NCI-H2171 (cell line): ENCODE measurements at regions not wholly inside any gene's neighbourhood (a gene's known extent, or its start where the extent isn't known, plus 50 kb on each side); places are given as distances from the start of the nearest gene placed in this dataset.

Source experiments
- DNase-seq: peaks from one replicate; lab custom pipeline; 2025; lab: John Stamatoyannopoulos, UW

DNA sequence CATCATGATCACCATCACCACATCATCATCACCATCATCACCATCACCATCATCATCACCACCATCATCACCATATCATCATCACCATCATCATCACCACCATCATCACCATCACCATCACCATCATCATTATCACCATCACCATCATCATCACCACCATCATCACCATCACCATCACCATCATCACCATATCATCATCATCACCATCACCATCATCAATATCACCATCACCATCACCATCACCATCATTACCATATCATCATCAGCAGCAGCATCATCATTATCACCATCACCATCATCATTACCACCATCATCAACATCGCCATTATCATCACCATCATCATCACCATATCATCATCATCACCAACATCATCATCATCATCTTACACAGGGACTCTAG, 351.1 kb downstream of the MIAT start:
- no peak for DNase-seq

DNA sequence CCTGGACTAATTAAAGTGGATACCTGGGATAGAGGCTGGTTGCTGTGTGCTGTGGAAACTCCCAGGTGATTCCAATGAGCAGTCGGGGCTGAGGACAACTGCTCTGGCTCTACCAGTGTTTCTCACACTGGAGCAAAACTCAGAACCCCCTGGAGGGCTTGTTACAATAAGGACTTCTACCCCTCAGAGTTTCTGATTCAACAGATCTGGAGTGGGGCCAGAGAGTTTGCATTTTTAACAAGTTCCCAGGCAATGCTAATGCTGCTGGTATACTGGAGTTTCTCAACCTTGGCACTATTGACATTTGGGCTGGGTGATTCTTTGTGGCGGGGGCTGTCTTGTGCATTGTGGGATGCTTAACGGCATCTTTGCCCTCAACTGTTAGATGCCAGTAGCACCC, 353.7 kb downstream of the MIAT start:
- DNase-seq = no peak

DNA sequence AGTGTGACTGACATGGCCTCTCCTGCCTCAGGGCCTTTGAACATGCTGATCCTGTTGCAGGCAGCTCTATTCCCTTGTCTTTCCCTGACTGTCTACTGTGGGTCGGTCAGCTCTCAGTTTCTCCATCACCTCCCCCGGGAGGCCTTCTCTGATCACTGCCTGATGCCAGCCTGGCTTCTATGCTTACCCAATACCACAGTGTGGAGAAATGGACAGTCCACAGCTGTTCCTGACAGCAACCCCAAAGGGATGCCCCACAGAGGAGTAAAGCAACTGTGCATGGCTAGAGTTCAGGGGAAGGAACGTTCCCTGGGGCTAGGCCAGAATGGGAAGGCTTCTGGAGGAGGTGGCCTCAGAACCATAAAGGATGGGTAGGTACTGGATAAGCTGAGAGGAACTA, 354.3 kb downstream of the MIAT start:
- no peak for DNase-seq

DNA sequence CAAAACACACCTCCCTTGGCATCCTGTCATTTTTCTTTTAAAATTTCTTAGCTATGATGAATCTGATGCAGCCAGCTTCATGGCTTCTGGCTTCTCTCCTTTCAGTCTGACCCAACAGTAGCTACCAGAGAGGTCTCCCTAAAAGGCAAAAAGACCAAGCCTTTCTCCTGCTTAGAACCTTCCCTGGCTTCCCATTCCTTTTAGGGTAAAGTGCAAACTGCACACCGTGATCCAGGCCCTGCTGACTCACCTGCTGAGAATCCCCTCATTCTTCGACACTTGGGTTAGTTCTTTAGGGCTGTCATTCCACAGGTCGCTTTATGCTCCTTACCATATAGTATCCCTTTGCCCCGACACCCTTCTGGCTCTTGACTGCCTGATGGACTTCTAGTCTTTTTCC, 362.4 kb downstream of the MIAT start:
- no peak for DNase-seq

DNA sequence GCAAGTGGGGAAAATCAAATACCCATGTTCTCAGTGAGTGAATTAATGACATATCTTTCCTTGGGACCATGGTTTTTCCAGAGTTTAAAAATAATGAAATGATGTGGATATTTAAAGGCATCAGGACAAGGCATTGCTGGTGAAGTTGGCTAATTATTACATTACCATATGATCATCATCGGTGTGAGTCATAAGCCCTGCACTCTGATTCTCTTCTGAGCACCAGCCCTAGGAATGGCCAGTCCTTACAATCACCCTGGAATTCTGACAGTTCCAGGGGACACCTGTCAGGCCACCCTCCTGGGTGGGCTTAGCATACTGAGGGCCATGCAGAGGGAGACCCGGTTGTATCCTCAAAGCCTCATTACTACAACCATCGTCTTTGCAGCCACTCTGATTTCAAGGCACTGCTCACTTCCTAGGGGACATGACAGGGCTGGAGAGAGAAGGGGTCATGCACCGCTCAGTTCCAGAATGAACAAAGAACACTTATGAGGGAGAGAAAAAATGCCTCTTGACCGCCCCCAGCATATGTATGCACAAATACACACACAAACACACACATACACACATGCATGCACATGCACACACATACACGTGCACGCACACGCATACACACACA, 365.0 kb downstream of the MIAT start:
- DNase-seq = no peak

DNA sequence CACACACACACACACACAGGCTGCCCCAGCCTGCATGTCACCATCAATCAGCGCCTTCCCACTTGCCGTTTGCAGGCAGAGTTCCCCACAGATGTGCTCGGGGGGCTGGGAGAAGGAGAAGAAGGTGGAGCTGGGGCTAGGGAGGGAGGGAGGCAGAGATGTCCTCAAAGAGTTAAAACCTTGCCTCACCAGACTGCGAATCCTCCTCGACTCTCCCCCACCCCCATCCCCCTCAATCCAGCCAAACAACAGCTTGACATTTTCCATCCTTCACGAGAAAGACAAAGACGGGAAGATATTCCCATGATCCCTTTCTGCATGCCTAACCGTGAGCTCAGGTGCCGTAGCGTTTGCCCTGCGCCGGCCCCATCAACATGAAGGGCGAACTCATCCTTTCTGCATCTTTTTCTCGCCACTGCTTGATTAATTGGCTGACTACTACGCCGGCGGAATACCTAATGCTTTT, 365.5 kb downstream of the MIAT start:
- no peak for DNase-seq

DNA sequence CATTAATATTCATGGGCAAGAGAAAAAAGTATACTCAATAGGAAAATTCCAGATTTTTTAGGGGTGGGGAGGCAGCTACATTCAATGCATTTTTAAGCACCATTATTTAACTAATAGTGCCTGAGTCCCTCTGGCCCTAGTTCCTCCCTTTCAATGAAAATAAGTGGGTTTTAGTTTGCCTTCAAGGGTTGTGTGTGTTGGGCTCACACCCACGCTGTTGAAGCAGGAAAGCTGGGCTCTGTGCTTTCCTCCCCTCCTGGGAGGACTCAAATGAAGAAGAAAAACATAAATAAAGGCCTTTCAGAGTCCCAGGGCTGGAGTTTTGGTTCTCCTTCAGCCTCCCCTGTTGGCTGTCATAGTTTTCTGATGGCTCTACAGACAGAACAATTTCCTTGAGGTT, 366.2 kb downstream of the MIAT start:
- no peak for DNase-seq

DNA sequence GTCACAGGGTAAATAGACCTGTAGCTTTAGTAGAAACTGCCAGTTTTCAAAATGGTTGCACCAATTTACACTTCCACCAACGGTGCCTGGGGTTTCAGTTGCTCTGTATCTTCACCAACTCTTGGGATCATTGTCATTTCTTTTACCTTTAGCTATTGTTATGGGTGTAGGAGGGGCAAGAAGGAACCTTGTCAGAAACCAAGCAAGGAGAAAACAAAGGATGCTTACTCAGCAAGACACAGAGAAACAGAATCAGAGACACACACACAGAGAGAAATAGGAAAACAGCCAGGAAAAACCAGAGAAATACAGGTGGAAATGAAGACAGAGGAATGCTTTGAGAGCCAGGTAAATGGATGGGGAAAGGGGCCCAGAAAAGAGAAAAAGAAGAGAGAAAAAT, 367.6 kb downstream of the MIAT start:
- DNase-seq = no peak

DNA sequence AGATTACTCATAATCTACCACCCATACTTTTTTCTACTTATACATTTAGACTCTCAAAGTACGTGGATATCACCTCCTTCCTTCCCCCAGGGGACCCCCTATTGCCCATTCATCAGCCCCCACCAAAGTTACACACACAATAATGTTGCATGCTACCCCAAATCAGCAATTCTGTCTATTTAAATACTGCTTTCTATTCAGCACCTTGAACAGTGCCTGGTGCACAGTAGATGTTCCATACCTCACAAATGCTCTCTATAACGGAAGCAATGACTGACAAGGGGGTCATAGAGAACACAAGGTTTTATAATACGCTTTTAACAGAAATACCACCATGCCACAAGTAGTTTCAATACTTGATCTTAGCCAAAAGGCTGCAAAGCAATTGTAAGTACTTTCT, 370.7 kb downstream of the MIAT start:
- no peak for DNase-seq

DNA sequence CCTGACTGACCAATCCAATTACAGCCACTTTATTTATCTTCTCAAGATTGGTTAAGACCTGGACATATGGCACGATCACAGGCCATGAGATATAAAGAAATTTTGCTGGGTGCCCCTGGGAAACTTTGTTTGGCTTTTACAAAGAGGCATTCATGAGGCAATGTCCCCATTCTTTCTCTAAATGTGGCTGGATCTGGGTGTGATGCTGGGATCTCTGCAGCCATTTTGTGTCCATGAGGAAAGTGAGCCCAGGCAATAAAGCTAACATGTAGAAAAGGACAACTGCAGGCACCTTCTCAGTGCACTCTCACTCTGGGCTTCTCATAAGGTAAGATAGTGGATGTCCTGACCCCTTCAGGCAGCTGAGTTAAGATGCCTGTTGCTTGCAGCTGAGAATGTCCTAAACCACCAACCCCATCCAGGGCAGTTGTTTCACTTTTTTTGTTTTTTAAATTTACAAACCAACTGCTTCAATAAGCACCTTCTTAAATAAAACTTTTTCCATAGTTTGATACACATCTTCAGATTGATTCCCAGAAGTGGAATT, 372.3 kb downstream of the MIAT start:
- no peak for DNase-seq

DNA sequence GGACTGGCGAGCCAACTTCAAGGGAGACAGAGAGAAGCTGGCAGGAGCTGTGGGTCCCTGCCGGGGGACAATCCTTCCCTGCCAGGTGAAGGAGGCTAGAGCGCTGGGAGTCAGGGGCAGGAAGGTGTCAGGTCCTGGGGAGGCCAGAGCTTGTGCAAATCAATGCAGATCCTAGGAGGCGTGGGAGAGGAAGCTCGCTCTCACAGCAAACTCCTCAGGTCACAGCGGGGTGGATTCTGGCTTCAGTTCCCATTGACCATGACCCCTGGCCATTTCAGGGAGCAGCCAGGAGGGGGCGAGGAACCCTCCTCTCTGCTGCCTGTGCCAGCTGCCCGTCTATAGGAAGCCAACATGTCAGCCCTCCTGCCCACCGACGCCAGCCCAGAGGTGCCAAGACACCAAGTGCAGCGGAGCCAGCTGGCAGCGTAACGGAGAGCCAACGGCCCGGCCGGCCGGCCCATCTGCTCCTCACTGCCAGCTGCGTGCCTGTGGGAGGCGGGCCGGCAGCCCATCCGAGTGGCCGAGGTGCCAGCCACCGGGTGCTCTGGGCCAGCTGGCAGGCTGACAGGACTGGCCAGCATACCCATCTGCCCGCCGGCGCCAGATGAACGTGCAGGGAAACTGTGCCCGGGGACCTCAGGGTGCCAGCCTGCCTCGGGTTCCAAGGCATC, 374.8 kb downstream of the MIAT start:
- DNase-seq = peak; percentile 67

DNA sequence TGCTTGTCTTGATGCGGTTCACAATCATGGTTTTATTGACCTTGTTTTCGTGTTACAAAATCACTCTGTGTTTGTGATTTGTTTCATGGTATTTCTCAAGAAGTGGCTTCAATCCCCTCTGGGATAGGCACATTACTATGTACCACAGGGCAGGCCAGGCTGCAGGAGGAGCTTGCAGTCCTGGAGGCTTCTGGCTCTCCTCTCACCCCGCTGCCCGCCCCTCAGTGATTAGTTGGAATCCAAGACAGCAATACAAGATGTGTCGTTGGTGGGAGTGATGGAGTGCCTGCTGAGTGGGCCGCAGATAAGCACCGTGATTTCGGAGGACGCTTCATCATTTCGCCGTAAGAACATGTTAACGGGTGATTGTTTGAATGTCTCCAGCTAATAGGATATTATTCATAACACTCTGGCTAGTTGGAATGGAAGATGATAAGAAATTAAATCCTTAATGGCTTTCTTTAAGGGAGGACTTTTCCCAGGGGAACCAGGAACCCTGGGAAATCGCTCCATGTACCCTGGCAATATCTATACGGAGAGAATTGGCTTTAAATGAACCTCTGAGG, 384.4 kb downstream of the MIAT start:
- no peak for DNase-seq

DNA sequence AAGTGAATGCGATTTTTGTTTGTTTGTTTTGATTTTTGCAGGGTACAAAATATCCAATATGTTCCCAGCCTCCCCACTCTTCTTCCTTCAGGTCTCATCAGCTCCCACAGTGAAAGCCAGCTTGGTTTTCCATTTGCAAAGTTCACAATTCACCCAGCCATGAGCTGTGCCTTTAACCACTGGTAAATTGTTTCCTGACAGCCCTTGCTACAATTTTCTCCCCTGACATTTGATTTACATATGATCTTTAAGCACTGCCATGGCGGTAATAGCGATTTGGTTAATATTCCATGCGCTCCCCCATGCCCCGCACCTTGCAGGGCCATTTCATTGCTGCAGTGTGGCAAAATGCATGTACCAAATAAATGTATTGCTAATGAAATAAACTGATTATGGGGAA, 385.9 kb downstream of the MIAT start:
- no peak for DNase-seq

DNA sequence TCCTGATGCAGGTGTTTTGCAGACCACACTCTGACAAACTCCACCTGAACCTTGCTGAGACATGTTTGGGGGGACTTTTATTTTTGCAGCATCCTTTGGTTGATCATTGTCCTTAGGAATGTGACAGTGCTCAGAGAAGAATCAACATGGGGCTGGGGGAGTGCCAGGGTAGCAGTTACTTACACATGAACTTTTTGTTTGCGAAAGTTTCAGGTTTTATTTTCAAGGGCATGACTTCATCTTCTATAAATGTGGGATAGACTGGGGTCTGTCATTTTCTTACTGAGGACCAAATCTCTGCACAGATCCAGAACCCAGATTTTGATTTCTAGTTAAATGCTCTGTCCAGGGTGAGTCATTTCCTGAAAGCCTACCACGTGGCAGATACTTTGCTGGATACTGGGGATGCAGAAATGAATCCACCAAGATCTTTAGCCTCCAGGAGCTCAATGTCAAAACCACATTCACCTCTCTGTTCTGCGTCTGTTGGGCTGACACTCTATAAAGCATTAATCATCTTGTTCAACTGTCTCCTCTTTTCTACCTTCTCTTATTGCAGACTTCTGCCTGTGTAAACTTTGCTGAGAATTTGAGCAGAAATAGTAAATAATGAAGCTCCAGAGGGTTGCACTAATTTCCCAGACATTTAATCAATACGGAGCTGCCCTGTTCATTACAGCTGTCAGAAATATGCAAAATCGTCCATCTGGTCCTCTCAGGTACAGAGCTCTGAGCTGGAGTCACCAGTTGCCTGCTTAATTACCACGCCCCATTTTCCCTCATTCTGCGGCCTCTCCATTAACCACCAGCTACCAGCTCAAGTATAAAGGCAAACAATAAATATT, 387.9 kb downstream of the MIAT start:
- peak; percentile 55 for DNase-seq

DNA sequence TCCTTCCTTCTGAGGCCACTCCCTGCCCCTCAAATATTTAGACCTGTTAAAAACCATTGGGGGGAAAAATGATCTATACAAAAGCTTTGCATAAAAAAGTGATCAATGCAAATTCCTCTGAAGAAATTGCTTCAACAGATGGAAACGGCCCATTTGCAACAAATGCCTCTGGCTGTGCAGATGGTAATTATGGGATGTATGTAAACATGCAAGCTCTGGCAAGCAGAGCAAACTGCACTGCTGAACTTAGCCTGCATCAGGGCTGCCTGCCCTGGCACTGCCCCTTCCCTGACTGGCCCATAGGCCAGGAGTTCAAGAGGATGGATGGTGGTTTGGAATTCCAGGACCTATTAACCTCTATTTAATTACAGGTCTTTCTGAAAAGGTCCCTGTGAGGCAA, 388.7 kb downstream of the MIAT start:
- DNase-seq = peak; percentile 56

DNA sequence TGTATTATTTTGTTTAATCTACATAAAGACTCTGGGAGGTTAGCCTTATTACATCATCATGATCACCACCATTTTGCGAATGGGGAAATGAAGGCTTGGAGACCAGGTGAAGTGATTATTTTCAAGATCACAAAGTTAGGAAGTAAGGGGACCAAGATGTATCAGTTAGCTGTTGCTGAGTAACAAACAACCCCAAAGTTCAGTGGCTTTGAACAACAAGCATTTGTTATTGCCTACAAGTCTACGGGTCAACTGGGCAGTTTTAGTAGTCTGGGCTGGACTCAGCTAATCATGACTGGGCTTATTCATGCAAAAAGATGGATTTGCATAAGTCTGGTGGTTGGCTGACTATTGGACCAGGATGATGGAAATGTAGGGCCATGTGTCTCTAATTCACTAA, 389.2 kb downstream of the MIAT start:
- DNase-seq = no peak

DNA sequence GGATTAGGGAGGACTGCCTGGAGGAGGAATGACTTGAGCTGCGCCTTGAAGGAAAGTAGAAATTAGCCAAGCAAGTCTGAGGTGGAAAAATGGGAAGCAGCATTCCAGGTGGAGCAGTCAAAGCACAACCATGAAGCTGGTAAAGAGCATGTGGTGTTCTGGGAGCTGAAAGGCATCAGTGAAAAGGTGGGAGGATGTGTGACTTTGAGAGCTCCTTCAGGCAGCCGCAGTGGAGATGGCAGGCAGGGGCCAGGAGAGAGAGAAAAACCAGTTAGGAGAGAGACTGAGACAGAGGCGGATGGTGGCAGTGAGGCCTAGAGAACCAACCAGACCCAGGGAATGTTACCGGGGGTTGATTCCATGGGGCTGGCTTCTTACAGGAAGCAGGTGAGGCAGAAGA, 393.4 kb downstream of the MIAT start:
- DNase-seq = no peak

DNA sequence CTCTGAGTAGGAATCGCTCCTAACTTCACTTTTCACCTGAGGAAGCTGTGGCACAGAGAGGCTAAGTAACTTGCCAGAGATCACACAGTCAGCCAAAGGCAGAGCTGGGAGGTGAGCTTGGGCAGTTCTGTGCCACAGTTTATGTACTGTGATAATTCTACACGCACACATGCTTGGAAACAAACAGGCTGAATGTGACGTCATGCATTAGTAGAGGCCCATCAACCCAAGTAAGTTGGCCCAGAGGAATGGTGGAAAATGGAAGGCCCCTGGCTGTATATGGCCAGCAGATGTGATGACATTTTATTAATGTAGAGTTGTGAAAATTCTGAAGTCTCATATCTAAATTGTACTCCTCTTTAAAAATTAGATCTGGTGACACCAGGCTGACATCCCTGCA, 394.0 kb downstream of the MIAT start:
- DNase-seq = no peak

DNA sequence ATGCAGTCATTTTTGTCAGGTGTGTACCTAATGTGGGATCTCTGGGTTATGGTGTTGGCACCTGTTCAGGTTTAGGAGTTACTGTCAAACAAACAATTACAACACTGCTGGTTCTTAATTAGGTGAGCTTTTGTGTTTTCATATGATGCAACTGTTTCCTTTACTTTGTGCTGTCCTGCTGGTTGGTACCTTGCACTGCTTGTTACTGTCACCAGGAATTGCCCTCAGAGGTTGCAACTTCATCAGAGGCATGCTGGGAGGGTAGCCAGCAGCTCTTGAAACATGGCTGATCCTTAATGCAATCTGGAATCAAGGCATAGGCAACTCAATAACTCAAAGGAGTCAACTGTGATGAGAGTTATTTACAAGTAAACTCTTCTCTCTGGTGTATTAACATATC, 400.3 kb downstream of the MIAT start:
- DNase-seq = no peak

DNA sequence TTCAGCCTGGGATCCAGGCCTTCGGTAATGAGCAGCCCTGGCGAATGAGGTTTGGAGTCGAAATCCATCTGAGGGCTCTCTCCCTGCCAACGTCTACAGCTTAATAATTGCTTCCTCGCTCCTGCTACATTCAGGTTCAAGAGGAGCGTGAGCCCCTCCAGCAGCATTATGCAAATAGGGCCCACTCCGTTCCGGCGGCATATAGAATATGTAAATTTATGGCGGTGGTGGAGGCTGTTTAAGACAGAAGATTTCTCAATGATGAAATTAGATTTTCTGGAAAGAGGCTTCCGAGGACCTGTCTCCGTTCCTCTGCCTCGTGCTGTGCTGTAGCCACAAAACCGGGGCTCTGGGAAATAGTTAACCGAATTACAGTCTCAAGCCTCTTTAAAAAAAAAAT, 402.8 kb downstream of the MIAT start:
- DNase-seq = no peak

DNA sequence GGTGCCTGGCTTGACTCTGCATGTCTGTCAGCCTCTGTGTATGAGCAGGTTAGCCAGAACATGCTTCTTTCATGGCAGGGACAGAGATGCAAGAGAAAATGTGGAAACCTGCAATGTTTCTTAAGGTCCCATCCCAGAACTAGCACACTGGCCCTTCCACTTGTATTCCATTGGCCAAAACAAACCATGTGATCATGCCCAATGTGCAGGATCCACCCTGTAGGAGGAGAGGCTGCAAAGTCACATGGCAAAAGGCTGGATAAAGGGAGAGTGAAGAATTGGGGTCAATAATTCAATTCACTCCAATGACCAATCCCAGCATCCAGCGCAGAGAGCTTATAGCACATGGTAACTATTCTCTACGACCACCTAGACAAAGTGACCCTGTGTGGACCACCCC, 405.5 kb downstream of the MIAT start:
- no peak for DNase-seq

DNA sequence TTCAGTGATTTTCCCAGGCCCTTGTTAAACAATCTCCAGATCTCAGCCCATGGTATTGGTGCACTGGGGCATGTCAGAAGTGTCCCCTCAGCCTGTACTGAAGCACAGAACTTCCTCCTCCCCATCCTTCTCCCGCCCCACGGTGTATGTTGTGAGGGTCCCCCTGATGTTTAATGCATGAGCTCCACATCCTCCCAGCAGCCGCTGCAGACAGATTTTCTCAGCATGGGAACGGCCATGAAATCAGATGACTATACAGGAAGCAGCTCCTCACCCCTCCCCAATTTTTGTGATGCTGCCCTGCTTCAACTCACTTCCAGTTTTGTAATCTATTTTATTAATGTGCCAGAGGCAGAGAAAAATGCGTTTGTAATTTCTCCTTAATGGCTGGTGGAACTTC, 406.0 kb downstream of the MIAT start:
- no peak for DNase-seq

DNA sequence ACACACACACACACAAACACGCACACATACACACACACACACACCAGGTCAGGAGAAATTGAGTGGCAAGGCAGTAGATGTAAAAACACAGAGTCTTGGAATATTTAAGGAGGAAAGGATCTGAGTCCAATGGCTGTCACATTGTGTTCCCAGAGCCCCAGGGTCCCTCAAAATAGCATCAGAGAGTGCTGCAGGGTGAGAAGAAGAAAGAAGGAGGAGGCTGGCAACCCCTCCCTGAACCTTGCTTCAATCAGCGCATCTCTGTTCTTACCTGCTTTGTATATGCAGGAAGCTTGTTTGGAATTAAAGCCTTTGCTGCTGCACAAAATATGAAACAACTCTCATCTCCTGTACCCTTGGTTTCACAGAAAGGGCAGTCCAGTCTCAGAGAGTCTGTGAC, 406.5 kb downstream of the MIAT start:
- no peak for DNase-seq
